Erythroblast (primary cell): ENCODE measurements at regions not wholly inside any gene's neighbourhood (a gene's known extent, or its start where the extent isn't known, plus 50 kb on each side); places are given as distances from the start of the nearest gene placed in this dataset.

Source experiments
- GATA1 ChIP-seq: IDR thresholded peaks from 2 replicates; pipeline ENCODE4 v1.6.1; 2011; ENCODE audit warnings: low read depth, mild to moderate bottlenecking, control low read depth, low read length, moderate library complexity
- POLR2A ChIP-seq: IDR thresholded peaks from 2 replicates; pipeline ENCODE4 v1.6.1; 2011; ENCODE audit warnings: mild to moderate bottlenecking, low read length

DNA sequence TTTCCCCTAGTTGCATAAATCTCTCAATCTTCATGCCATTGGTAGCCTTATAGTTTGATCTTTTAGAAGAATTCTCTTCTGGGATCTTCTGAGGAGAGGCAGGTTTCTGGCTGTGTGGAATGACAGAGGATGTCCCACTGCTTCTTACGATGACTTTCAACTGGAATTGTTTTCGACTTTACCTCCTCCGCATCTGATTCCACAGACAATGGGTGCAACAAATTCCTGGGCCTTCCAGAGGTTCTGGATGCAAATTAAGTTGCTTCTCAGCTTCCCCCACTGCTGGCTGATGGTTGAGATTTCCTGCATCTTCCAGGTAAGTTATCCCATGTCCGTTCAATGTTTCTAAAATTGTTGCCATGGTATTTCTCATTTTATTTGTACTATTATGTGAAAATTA, 142.3 kb upstream of the TSC22D1 start:
- no peak for TF ChIP-seq POLR2A
- no peak for TF ChIP-seq GATA1
